ENCODE measurements at regions not wholly inside any gene's neighbourhood (a gene's known extent, or its start where the extent isn't known, plus 50 kb on each side); places are given as distances from the start of the nearest gene placed in this dataset.

- Mint-ChIP-seq H3K36me3 (ENCODE audit: low read depth, unreplicated experiment) (no peaks in the 10 kb centered on the region), H3K27me3 (ENCODE audit: low read depth, unreplicated experiment) (no peaks in the 10 kb centered on the region), H3K4me1 (ENCODE audit: low read depth, unreplicated experiment) (no peaks in the 10 kb centered on the region), H3K4me3 (ENCODE audit: unreplicated experiment) (no peak overlapping the region), H3K9me3 (ENCODE audit: unreplicated experiment) (no peaks in the 10 kb centered on the region), H3K27ac (ENCODE audit: unreplicated experiment) (no peak overlapping the region)
- H3K36me3 ChIP-seq (ENCODE audit: insufficient read depth, low read length) = no peaks in the 10 kb centered on the region
- no peaks in the 10 kb centered on the region for H4K20me1 ChIP-seq (ENCODE audit: insufficient read depth, low read length)
- no peaks in the 10 kb centered on the region for H3K79me2 ChIP-seq (ENCODE audit: insufficient read depth, low read length)
- no peak overlapping the region for H2AFZ ChIP-seq (ENCODE audit: low read depth, low read length)
- H3K27me3 ChIP-seq (ENCODE audit: insufficient read depth, low read length) = no peaks in the 10 kb centered on the region
- no peak for DNase-seq (ENCODE audit: low read depth)
- TF ChIP-seq CTCF (IDR thresholded peaks at IDR 0.05; ENCODE audit: insufficient read depth, low read depth, low read length) (no peak), EZH2 (IDR thresholded peaks at IDR 0.05; ENCODE audit: insufficient read depth, low read length) (no peak)
- H3K4me1 ChIP-seq (ENCODE audit: insufficient read depth, low read length) = no peaks in the 10 kb centered on the region
- no peaks in the 10 kb centered on the region for H3K9me3 ChIP-seq (ENCODE audit: insufficient read depth, low read depth, low read length)
- no peak overlapping the region for H3K9ac ChIP-seq (ENCODE audit: low read length)
- no peak for FAIRE-seq
- H3K4me2 ChIP-seq (ENCODE audit: low read length) = no peak overlapping the region
- H3K4me3 ChIP-seq (ENCODE audit: insufficient read depth, low read depth, low read length) = no peak overlapping the region
- no peak overlapping the region for H3K27ac ChIP-seq (ENCODE audit: low read depth, low read length)
Measured at GRCh38 chr10:85319826-85320225, 991.4 kb downstream of the CCSER2 start.

- Mint-ChIP-seq H3K36me3 (ENCODE audit: low read depth, unreplicated experiment) (no peaks in the 10 kb centered on the region), H3K27me3 (ENCODE audit: low read depth, unreplicated experiment) (no peaks in the 10 kb centered on the region), H3K4me3 (ENCODE audit: unreplicated experiment) (no peak overlapping the region), H3K9me3 (ENCODE audit: unreplicated experiment) (peaks cover 2% of the 10 kb centered on the region), H3K27ac (ENCODE audit: unreplicated experiment) (no peak overlapping the region), H3K4me1 (ENCODE audit: low read depth, unreplicated experiment) (no peaks in the 10 kb centered on the region)
- DNase-seq (ENCODE audit: low read depth) = no peak
- TF ChIP-seq EZH2 (IDR thresholded peaks at IDR 0.05; ENCODE audit: insufficient read depth, low read length) = no peak
- no peak for TF ChIP-seq CTCF (IDR thresholded peaks at IDR 0.05; ENCODE audit: insufficient read depth, low read depth, low read length)
- no peak for FAIRE-seq
- Histone ChIP-seq H3K36me3 (ENCODE audit: insufficient read depth, low read length) (no peaks in the 10 kb centered on the region), H3K4me2 (ENCODE audit: low read length) (no peak overlapping the region), H3K27ac (ENCODE audit: low read depth, low read length) (no peak overlapping the region), H3K79me2 (ENCODE audit: insufficient read depth, low read length) (no peaks in the 10 kb centered on the region), H2AFZ (ENCODE audit: low read depth, low read length) (no peak overlapping the region), H4K20me1 (ENCODE audit: insufficient read depth, low read length) (no peaks in the 10 kb centered on the region), H3K9ac (ENCODE audit: low read length) (no peak overlapping the region), H3K9me3 (ENCODE audit: insufficient read depth, low read depth, low read length) (no peaks in the 10 kb centered on the region), H3K4me3 (ENCODE audit: insufficient read depth, low read depth, low read length) (no peak overlapping the region), H3K27me3 (ENCODE audit: insufficient read depth, low read length) (no peaks in the 10 kb centered on the region), H3K4me1 (ENCODE audit: insufficient read depth, low read length) (no peaks in the 10 kb centered on the region)
Measured at GRCh38 chr10:85333594-85333993, 1005.2 kb downstream of the CCSER2 start.

- H3K27me3 Mint-ChIP-seq (ENCODE audit: low read depth, unreplicated experiment) = no peaks in the 10 kb centered on the region
- TF ChIP-seq CTCF (IDR thresholded peaks at IDR 0.05; ENCODE audit: insufficient read depth, low read depth, low read length) (no peak), EZH2 (IDR thresholded peaks at IDR 0.05; ENCODE audit: insufficient read depth, low read length) (no peak)
- H3K9me3 Mint-ChIP-seq (ENCODE audit: unreplicated experiment) = no peaks in the 10 kb centered on the region
- DNase-seq (ENCODE audit: low read depth) = no peak
- H3K4me1 Mint-ChIP-seq (ENCODE audit: low read depth, unreplicated experiment) = no peaks in the 10 kb centered on the region
- no peaks in the 10 kb centered on the region for H3K36me3 Mint-ChIP-seq (ENCODE audit: low read depth, unreplicated experiment)
- no peaks in the 10 kb centered on the region for H4K20me1 ChIP-seq (ENCODE audit: insufficient read depth, low read length)
- H3K27ac ChIP-seq (ENCODE audit: low read depth, low read length) = no peak overlapping the region
- no peak overlapping the region for H3K4me2 ChIP-seq (ENCODE audit: low read length)
- H3K79me2 ChIP-seq (ENCODE audit: insufficient read depth, low read length) = no peaks in the 10 kb centered on the region
- H3K4me1 ChIP-seq (ENCODE audit: insufficient read depth, low read length) = no peaks in the 10 kb centered on the region
- no peaks in the 10 kb centered on the region for H3K9me3 ChIP-seq (ENCODE audit: insufficient read depth, low read depth, low read length)
- no peaks in the 10 kb centered on the region for H3K36me3 ChIP-seq (ENCODE audit: insufficient read depth, low read length)
- no peak overlapping the region for H3K9ac ChIP-seq (ENCODE audit: low read length)
- no peaks in the 10 kb centered on the region for H3K27me3 ChIP-seq (ENCODE audit: insufficient read depth, low read length)
- H3K27ac Mint-ChIP-seq (ENCODE audit: unreplicated experiment) = no peak overlapping the region
- no peak overlapping the region for H3K4me3 Mint-ChIP-seq (ENCODE audit: unreplicated experiment)
- FAIRE-seq = no peak
- no peak overlapping the region for H2AFZ ChIP-seq (ENCODE audit: low read depth, low read length)
- H3K4me3 ChIP-seq (ENCODE audit: insufficient read depth, low read depth, low read length) = no peak overlapping the region
Measured at GRCh38 chr10:85362401-85362800, 1004.2 kb downstream of the GRID1 start.
